Transverse colon (tissue), 4 donors: ENCODE measurements at regions not wholly inside any gene's neighbourhood (a gene's known extent, or its start where the extent isn't known, plus 50 kb on each side); places are given as distances from the start of the nearest gene placed in this dataset.

Experiments used
- DNase-seq: peaks from one replicate; pipeline ENCODE4 v3.0.0-alpha.2; 2019
- H3K27ac ChIP-seq, 4 donors: fragments of 200-600 bp; sonication (generic); 2 replicates each; pipeline ENCODE4 v1.5.1; 2016 to 2018; ENCODE audit warnings: inconsistent platforms in 4 of 4
- H3K27me3 ChIP-seq: fragments of 200-600 bp; sonication (generic); 2 replicates; pipeline ENCODE4 v1.5.1; 2017; ENCODE audit warnings: inconsistent platforms
- H3K36me3 ChIP-seq, 4 donors: fragments of 200-600 bp; sonication (generic); 2 replicates each; pipeline ENCODE4 v1.5.1; 2017 to 2019; ENCODE audit warnings: inconsistent platforms in 4 of 4
- H3K4me1 ChIP-seq, 4 donors: fragments of 200-600 bp; sonication (generic); 2 replicates each; pipeline ENCODE4 v1.5.1; 2017 to 2020; ENCODE audit warnings: inconsistent platforms in 4 of 4
- H3K4me3 ChIP-seq, 4 donors: fragments of 200-600 bp; sonication (generic); 1 replicate in 1 of 4; 2 replicates in 3 of 4; pipeline versions ENCODE4 v1.5.1 to v1.6.1; 2017 to 2019; ENCODE audit warnings: inconsistent platforms in 4 of 4
- H3K9me3 ChIP-seq, 2 donors: fragments of 200-600 bp; sonication (generic); 2 replicates each; pipeline ENCODE4 v1.5.1; 2017 to 2019; ENCODE audit warnings: inconsistent platforms in 2 of 2
- EP300 ChIP-seq: sonication (generic); formaldehyde crosslinking; IDR thresholded peaks from one replicate; pipeline ENCODE4 v1.6.1; 2017; ENCODE audit warnings: antibody characterized with exemption, low read depth
- POLR2A ChIP-seq: fragments of 450-650 bp; IDR thresholded peaks from one replicate; pipeline ENCODE4 v1.6.1; 2016; ENCODE audit warnings: antibody characterized with exemption, mild to moderate bottlenecking, moderate library complexity
- POLR2AphosphoS5 ChIP-seq, 3 donors: sonication (generic); formaldehyde crosslinking; IDR thresholded peaks; one replicate each; pipeline ENCODE4 v1.6.1; 2016; ENCODE audit warnings: antibody characterized with exemption in 3 of 3
- WGBS, 2 donors: methylation state at CpG; one replicate each; pipeline ENCODE4 v1.1.5; 2018; ENCODE audit warnings: low coverage in 1 of 2; 5-methylcytosine and 5-hydroxymethylcytosine counted together
- in situ Hi-C, 4 donors: fragments of 200-750 bp; cut with MboI; loops; one replicate each; pipeline versions ENCODE4 v1.15.0 to v1.15.1; 2017; ENCODE audit warnings: low sequenced_read_pairs in 3 of 4, low pct_ligation_motif_present in 1 of 4, low pct_unique_long_range_greater_than_20kb in 1 of 4
- intact Hi-C: fragments of 100-400 bp; cut with DNase I; formaldehyde crosslinking; loops from one replicate; pipeline ENCODE4 v1.15.1; 2023; ENCODE audit warnings: low total_unique reads
- TF ChIP-seq, protein P1 (sequence below), 5 experiments: fragments of 200-600 bp in 3 of 5; fragments of 450-650 bp in 2 of 5; sonication (generic) in 3 of 5; IDR thresholded peaks; 1 replicate in 2 of 5; 2 replicates in 3 of 5; pipeline ENCODE4 v1.5.1; 2016 to 2017; ENCODE audit warnings: antibody characterized with exemption in 5 of 5, inconsistent platforms in 3 of 5, mild to moderate bottlenecking in 2 of 5, moderate library complexity in 1 of 5

- H3K27ac ChIP-seq: no peak overlapping the region
- H3K4me3 ChIP-seq: no peak overlapping the region
- WGBS, 2 donors: 73 to 78% methylated on average over 3 of the region's 3 CpGs
- H3K27me3 ChIP-seq: no peaks in the 10 kb centered on the region
- peaks cover 0 to 3% of the 10 kb centered on the region in 2 donors for H3K9me3 ChIP-seq
- no peaks in the 10 kb centered on the region for H3K4me1 ChIP-seq
- no peak for DNase-seq
- intact Hi-C loops (no loop called here), in situ Hi-C loops (no loop called here)
- TF ChIP-seq, protein P1, sequence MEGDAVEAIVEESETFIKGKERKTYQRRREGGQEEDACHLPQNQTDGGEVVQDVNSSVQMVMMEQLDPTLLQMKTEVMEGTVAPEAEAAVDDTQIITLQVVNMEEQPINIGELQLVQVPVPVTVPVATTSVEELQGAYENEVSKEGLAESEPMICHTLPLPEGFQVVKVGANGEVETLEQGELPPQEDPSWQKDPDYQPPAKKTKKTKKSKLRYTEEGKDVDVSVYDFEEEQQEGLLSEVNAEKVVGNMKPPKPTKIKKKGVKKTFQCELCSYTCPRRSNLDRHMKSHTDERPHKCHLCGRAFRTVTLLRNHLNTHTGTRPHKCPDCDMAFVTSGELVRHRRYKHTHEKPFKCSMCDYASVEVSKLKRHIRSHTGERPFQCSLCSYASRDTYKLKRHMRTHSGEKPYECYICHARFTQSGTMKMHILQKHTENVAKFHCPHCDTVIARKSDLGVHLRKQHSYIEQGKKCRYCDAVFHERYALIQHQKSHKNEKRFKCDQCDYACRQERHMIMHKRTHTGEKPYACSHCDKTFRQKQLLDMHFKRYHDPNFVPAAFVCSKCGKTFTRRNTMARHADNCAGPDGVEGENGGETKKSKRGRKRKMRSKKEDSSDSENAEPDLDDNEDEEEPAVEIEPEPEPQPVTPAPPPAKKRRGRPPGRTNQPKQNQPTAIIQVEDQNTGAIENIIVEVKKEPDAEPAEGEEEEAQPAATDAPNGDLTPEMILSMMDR (IDR thresholded peaks at IDR 0.05): no peak
- TF ChIP-seq EP300 (no peak), POLR2A (no peak), POLR2AphosphoS5 (IDR thresholded peaks at IDR 0.05) (no peak)
- H3K36me3 ChIP-seq: no peaks in the 10 kb centered on the region
Measured at GRCh38 chr6:147759093-147759492, 250.6 kb downstream of the SAMD5 start.

GRCh38 chr6:147759536-147759935, 251.0 kb downstream of the SAMD5 start:
- no peaks in the 10 kb centered on the region for H3K36me3 ChIP-seq
- H3K9me3 ChIP-seq: peaks cover 0 to 3% of the 10 kb centered on the region in 2 donors
- in situ Hi-C loops (no loop called here), intact Hi-C loops (no loop called here)
- H3K4me3 ChIP-seq: no peak overlapping the region
- H3K4me1 ChIP-seq: no peaks in the 10 kb centered on the region
- TF ChIP-seq POLR2AphosphoS5 (IDR thresholded peaks at IDR 0.05) (no peak), POLR2A (no peak), EP300 (no peak)
- no peak overlapping the region for H3K27ac ChIP-seq
- no peak for DNase-seq
- no peaks in the 10 kb centered on the region for H3K27me3 ChIP-seq

DNA sequence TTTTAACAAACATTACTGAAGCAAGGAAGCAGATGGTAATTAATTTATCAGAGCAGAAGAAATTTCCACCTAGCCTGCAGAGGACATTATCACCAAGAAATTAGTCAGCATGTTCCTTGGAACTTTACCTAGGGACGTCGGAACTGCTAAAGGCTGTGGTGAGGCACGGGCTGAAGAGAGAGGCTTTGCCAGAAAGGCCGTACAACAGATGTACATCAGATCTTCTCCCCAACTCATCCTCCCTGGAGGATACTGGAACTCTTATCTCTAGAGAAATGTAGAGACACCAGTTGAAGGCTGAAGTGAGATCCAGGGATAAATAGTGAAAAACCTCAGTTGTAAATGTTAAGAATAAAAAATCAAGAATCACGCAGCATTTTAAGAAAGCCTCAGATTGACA, 257.1 kb downstream of the SAMD5 start:
- Histone ChIP-seq H3K4me3 (no peak overlapping the region), H3K4me1 (no peaks in the 10 kb centered on the region), H3K27ac (no peak overlapping the region), H3K36me3 (no peaks in the 10 kb centered on the region), H3K27me3 (no peaks in the 10 kb centered on the region), H3K9me3 (no peaks in the 10 kb centered on the region)
- 93% methylated on average over 5 of the region's 5 CpGs; no CpG with 5 or more reads in 1 of the 2 donors for WGBS, 2 donors
- DNase-seq: no peak
- intact Hi-C loops: no loop called here
- TF ChIP-seq POLR2AphosphoS5 (IDR thresholded peaks at IDR 0.05) (no peak), EP300 (no peak), POLR2A (no peak)
- TF ChIP-seq, protein P1 (IDR thresholded peaks at IDR 0.05): no peak
- in situ Hi-C loops: no loop called here

GRCh38 chr6:147768969-147769368, 260.5 kb downstream of the SAMD5 start:
- TF ChIP-seq, protein P1 (IDR thresholded peaks at IDR 0.05): no peak
- TF ChIP-seq POLR2A (no peak), EP300 (no peak), POLR2AphosphoS5 (IDR thresholded peaks at IDR 0.05) (no peak)
- no peak overlapping the region for H3K27ac ChIP-seq
- no peak for DNase-seq
- H3K4me1 ChIP-seq: no peaks in the 10 kb centered on the region
- intact Hi-C loops: no loop called here
- in situ Hi-C loops: no loop called here
- H3K27me3 ChIP-seq: no peaks in the 10 kb centered on the region
- no peak overlapping the region for H3K4me3 ChIP-seq
- no peaks in the 10 kb centered on the region for H3K36me3 ChIP-seq
- 90 to 93% methylated on average over 4 to 5 of the region's 5 CpGs for WGBS, 2 donors
- no peaks in the 10 kb centered on the region for H3K9me3 ChIP-seq

GRCh38 chr6:147769496-147770087, 261.1 kb downstream of the SAMD5 start:
- Histone ChIP-seq H3K27ac (no peak overlapping the region), H3K9me3 (no peaks in the 10 kb centered on the region), H3K4me1 (no peaks in the 10 kb centered on the region), H3K36me3 (no peaks in the 10 kb centered on the region), H3K27me3 (no peaks in the 10 kb centered on the region), H3K4me3 (no peak overlapping the region)
- in situ Hi-C loops: no loop called here
- no peak for TF ChIP-seq POLR2A
- TF ChIP-seq EP300: no peak
- no peak for TF ChIP-seq POLR2AphosphoS5 (IDR thresholded peaks at IDR 0.05)
- TF ChIP-seq, protein P1 (IDR thresholded peaks at IDR 0.05): no peak
- intact Hi-C loops: no loop called here
- 63 to 71% methylated on average over 4 of the region's 4 CpGs for WGBS, 2 donors
- DNase-seq: no peak
